ENCODE measurements at regions not wholly inside any gene's neighbourhood (a gene's known extent, or its start where the extent isn't known, plus 50 kb on each side); places are given as distances from the start of the nearest gene placed in this dataset.

DNA sequence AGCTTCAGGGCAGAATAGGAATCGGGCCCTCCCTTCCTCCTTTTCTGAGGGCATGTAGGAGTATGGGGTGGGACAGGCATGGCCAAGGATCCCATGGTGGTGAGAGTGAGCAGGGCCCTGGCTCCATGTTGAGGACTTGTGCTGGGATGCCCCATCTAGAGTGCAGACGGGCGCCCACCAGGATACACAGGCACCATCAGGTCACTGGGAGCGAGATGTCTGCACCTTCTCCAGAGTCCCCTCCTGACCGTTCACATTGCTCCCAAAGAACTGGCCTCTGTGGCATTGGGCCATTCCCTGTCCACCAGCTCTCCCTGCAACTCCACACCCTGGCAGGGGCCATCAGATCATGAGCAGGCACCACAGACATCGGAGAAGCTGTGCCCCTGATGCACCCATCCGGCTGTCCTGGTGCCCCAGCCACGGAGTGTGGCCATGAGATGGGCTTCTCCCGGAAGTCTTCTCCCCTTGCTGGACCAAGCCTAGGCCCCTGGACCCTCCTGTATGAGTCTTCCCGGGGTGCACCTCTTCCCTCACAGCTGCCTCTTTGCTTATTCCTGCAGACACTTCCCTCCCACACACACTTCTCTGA, 195.0 kb downstream of the IRX2 start:
- H3K4me3 ChIP-seq (ENCODE audit: low read length), result no peak overlapping the region
- TF ChIP-seq, protein P1, sequence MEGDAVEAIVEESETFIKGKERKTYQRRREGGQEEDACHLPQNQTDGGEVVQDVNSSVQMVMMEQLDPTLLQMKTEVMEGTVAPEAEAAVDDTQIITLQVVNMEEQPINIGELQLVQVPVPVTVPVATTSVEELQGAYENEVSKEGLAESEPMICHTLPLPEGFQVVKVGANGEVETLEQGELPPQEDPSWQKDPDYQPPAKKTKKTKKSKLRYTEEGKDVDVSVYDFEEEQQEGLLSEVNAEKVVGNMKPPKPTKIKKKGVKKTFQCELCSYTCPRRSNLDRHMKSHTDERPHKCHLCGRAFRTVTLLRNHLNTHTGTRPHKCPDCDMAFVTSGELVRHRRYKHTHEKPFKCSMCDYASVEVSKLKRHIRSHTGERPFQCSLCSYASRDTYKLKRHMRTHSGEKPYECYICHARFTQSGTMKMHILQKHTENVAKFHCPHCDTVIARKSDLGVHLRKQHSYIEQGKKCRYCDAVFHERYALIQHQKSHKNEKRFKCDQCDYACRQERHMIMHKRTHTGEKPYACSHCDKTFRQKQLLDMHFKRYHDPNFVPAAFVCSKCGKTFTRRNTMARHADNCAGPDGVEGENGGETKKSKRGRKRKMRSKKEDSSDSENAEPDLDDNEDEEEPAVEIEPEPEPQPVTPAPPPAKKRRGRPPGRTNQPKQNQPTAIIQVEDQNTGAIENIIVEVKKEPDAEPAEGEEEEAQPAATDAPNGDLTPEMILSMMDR (conservative IDR thresholded peaks at IDR 0.05; ENCODE audit: low read length), result no peak
- DNase-seq (ENCODE audit: low read depth), result no peak

DNA sequence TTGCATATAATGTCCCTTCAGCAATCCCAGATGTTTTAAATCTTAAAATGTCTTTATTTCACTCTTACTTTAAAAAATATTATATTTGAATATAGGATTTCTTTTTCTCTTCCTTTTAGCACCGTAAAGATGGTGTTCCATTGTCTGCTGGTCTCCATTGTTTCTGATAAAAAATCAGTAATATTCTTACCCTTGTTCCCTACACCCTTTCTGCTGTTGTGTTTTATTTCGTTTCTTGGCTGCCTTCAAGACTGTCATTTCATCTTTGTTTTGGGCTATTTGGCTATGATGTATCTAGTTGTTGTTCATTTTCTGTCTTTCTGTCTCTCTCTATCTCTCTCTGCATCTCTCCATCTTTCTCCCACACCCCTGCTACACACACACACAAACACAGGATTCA, 197.9 kb downstream of the IRX2 start:
- no peak overlapping the region for H3K4me3 ChIP-seq (ENCODE audit: low read length)
- DNase-seq (ENCODE audit: low read depth), result no peak
- TF ChIP-seq, protein P1 (conservative IDR thresholded peaks at IDR 0.05; ENCODE audit: low read length), result no peak

DNA sequence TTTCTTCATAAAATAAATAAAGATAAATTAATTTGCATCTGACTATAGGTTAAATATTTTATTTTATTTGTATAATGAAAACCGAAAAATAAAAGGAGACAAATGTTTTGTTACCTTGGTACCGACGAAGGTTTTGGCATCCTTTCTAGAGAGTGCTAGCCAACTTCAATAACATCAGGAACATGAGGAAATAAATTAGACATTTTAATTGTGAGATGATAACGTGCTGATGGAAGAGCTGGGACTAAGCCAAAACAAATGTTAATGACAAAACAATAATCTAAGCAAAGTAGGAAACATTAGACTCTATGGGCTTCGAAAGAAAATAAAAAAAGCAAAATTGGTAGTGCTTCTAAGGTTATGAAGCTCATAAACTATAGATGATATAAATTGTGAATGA, 201.0 kb downstream of the IRX2 start:
- H3K4me3 ChIP-seq (ENCODE audit: low read length), result no peak overlapping the region
- no peak for DNase-seq (ENCODE audit: low read depth)
- TF ChIP-seq, protein P1 (conservative IDR thresholded peaks at IDR 0.05; ENCODE audit: low read length), result no peak

DNA sequence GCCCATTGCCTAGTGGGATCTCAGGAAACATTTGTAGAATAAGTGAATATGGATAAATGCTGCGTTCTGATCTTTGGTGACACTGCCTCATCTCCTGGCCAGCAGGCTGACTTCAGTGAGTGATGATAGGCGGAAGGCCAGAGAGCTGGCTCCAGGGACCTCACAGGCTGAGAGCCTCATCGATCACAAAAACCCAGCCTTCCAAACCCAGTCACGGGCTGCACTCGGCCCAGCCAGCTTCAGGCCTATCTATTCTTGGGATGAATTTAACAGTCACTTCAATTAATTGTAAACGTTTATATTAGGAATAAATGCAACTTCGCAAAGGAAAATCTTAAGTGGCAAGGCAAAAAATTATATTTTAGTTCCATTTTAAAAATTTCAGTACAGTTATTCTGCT, 201.6 kb downstream of the IRX2 start:
- DNase-seq (ENCODE audit: low read depth), result no peak
- no peak overlapping the region for H3K4me3 ChIP-seq (ENCODE audit: low read length)
- TF ChIP-seq, protein P1 (conservative IDR thresholded peaks at IDR 0.05; ENCODE audit: low read length), result no peak

DNA sequence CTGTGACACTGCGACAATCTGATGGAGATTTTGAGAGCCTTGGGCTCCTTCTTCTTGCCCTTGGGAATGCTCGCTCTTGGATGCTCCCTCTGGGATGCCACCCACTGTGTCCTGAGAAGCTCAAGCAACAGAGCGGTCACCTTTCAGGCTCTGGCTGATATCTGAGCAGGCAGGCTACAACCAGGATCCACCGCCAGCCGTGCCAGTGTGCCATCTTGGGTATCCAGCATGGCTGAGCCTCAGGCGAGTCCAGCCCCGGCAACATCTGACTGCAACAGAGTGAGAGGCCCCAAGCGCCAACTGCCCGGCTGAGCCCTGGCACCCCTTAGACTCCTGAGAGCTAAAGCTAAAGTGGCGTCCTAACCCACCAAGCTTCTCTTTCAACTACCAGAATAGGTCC, 202.1 kb downstream of the IRX2 start:
- no peak for DNase-seq (ENCODE audit: low read depth)
- TF ChIP-seq, protein P1 (conservative IDR thresholded peaks at IDR 0.05; ENCODE audit: low read length), result no peak
- H3K4me3 ChIP-seq (ENCODE audit: low read length), result no peak overlapping the region

DNA sequence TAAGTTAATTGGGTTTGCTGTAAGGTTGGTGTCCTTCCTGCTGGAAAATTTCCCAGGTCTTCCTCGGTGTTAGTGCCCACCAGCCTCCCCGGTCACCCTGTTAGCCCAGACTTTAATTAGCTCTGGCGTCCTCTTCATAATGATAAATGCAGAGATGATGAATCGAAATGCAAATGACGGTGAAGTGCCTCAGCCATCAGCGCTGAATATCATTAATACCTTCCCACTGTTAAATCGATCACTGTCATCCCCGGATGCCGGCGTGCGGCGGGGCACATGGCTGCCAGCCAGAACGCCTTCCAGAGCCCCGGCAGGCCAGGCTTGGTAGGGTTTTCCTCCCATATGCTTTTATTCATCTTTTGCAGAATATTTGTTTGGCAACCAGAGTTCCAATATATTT, 204.5 kb downstream of the IRX2 start:
- H3K4me3 ChIP-seq (ENCODE audit: low read length), result no peak overlapping the region
- DNase-seq (ENCODE audit: low read depth), result no peak
- TF ChIP-seq, protein P1 (conservative IDR thresholded peaks at IDR 0.05; ENCODE audit: low read length), result no peak

DNA sequence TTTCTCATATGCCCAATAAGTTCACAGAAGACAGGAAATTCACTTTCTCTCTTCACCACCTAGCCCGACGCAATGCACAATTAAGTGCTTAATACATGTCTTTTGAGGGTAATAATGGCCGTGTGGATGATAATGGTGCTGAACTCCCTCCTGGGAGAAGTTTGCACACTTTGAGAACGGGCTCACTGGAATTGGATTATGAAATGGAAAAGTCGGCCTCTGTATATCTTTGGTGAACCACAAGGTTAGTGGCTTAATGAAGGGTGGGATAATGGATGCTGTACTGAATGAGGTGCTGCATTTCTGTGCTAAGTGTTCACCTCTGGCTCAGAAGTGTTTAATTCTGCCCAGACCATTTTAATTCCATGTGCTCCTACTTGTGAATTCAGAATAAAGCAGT, 207.5 kb downstream of the IRX2 start:
- TF ChIP-seq, protein P1 (conservative IDR thresholded peaks at IDR 0.05; ENCODE audit: low read length), result no peak
- no peak for DNase-seq (ENCODE audit: low read depth)
- no peak overlapping the region for H3K4me3 ChIP-seq (ENCODE audit: low read length)

Data from AG10803 (cell line).